Endothelial cell of umbilical vein (primary cell): ENCODE measurements at regions not wholly inside any gene's neighbourhood (a gene's known extent, or its start where the extent isn't known, plus 50 kb on each side); places are given as distances from the start of the nearest gene placed in this dataset.

ENCODE experiments used
- BruUV-seq: library from RNA; stranded (reverse); fragments of 400-500 nt; replicated peaks from 2 replicates; lab custom pipeline; 2021; lab: Mats Ljungman, UMichigan
- CTCF ChIA-PET: fragments of 300-600, 350-600 bp; sonication (Branson Sonifier 250); formaldehyde crosslinking; loops from one replicate; lab custom pipeline; 2021; ENCODE audit warnings: antibody characterized with exemption, inconsistent platforms; lab: Charles Lee
- POLR2A ChIA-PET: fragments of 300-600, 350-600 bp; sonication (Branson Sonifier 250); formaldehyde crosslinking; loops from one replicate; lab custom pipeline; 2021; ENCODE audit warnings: antibody characterized with exemption, inconsistent platforms; lab: Charles Lee
- DNase-seq: peaks from one replicate; pipeline ENCODE4 v3.0.0-alpha.2; 2011; ENCODE audit warnings: low read depth, low spot score
- FAIRE-seq: peaks from 2 replicates; lab custom pipeline; 2011; peaks lifted over from hg19 to GRCh38; lab: Jason Lieb, UNC
- H2AFZ ChIP-seq: 2 replicates; pipeline ENCODE4 v1.6.0; 2012; ENCODE audit warnings: low read depth, low read length, control low read depth, inconsistent platforms
- H3K27ac ChIP-seq: 2 replicates; pipeline ENCODE4 v1.5.1; 2011; ENCODE audit warnings: low read depth, mild to moderate bottlenecking, control low read depth, low read length, moderate library complexity; ENCODE audit not compliant: insufficient read depth
- H3K27me3 ChIP-seq, 2 experiments: 2 replicates each; pipeline versions ENCODE4 v1.6.0 to v1.6.1; 2011; ENCODE audit warnings: low read length in 2 of 2, mixed read lengths in 1 of 2; ENCODE audit not compliant: control insufficient read depth in 2 of 2, insufficient read depth in 2 of 2
- H3K36me3 ChIP-seq, 2 experiments: 2 replicates in 1 of 2; 3 replicates in 1 of 2; pipeline ENCODE4 v1.5.1; 2011; ENCODE audit warnings: low read length in 2 of 2, mild to moderate bottlenecking in 1 of 2, moderate library complexity in 1 of 2; ENCODE audit not compliant: control insufficient read depth in 2 of 2, insufficient read depth in 2 of 2; ENCODE audit errors: extremely low read depth in 1 of 2
- H3K4me1 ChIP-seq: 3 replicates; pipeline ENCODE4 v1.5.1; 2011; ENCODE audit warnings: mild to moderate bottlenecking, low read length; ENCODE audit not compliant: control insufficient read depth, insufficient read depth; ENCODE audit errors: extremely low read depth
- H3K4me2 ChIP-seq: 2 replicates; pipeline ENCODE4 v1.6.1; 2011; ENCODE audit warnings: low read length, control low read depth, mixed read lengths; ENCODE audit not compliant: insufficient read depth
- H3K4me3 ChIP-seq, 3 experiments: fragments of 200-600 bp in 1 of 3; sonication (generic), shearing (Covaris generic) in 1 of 3; replicated peaks in 1 of 3; 2 replicates each; pipeline ENCODE4 v1.5.1; 2011 to 2016; ENCODE audit warnings: control low read depth in 3 of 3, low read length in 3 of 3, mild to moderate bottlenecking in 2 of 3, inconsistent platforms in 1 of 3, low read depth in 1 of 3, moderate library complexity in 1 of 3; ENCODE audit not compliant: insufficient read depth in 1 of 3
- H3K79me2 ChIP-seq: 2 replicates; pipeline ENCODE4 v1.6.0; 2012; ENCODE audit warnings: low read length, inconsistent platforms; ENCODE audit not compliant: control insufficient read depth, insufficient read depth
- H3K9ac ChIP-seq: replicated peaks from 2 replicates; pipeline ENCODE3; 2011; ENCODE audit warnings: low read length, control low read depth; ENCODE audit not compliant: insufficient read depth; ENCODE audit errors: extremely low read depth
- H3K9me1 ChIP-seq: replicated peaks from 3 replicates; pipeline ENCODE4 v1.6.0; 2011; ENCODE audit warnings: mild to moderate bottlenecking, low read length; ENCODE audit not compliant: control insufficient read depth, insufficient read depth; ENCODE audit errors: extremely low read depth
- H3K9me3 ChIP-seq: replicated peaks from 2 replicates; pipeline ENCODE4 v1.5.1; 2012; ENCODE audit warnings: low read length, inconsistent platforms; ENCODE audit not compliant: control insufficient read depth, insufficient read depth
- H4K20me1 ChIP-seq: replicated peaks from 2 replicates; pipeline ENCODE3; 2011; ENCODE audit warnings: mild to moderate bottlenecking, low read length; ENCODE audit not compliant: control insufficient read depth, insufficient read depth; ENCODE audit errors: extremely low read depth
- CTCF ChIP-seq, 2 donors: IDR thresholded peaks; 1 replicate in 1 of 2; 2 replicates in 1 of 2; pipeline ENCODE4 v1.5.1; 2011; ENCODE audit warnings: low read length in 2 of 2, mild to moderate bottlenecking in 2 of 2, moderate library complexity in 2 of 2, control low read depth in 1 of 2, inconsistent platforms in 1 of 2, low read depth in 1 of 2; ENCODE audit not compliant: insufficient read depth in 1 of 2; ENCODE audit errors: extremely low read depth in 1 of 2
- EZH2 ChIP-seq: IDR thresholded peaks from 2 replicates; pipeline ENCODE4 v1.6.1; 2012; ENCODE audit warnings: borderline replicate concordance, low read depth, mild to moderate bottlenecking, moderate library complexity, low read length, inconsistent platforms; ENCODE audit not compliant: severe bottlenecking
- FOS ChIP-seq: IDR thresholded peaks from 2 replicates; pipeline ENCODE4 v1.6.1; 2011; ENCODE audit warnings: mild to moderate bottlenecking, low read length, moderate library complexity, borderline replicate concordance; ENCODE audit not compliant: insufficient read depth
- GATA2 ChIP-seq: IDR thresholded peaks from 2 replicates; pipeline ENCODE4 v1.7.0; 2011; ENCODE audit warnings: low read depth, mild to moderate bottlenecking, moderate library complexity, mixed read lengths, low read length; ENCODE audit not compliant: insufficient read length, insufficient read depth
- JUN ChIP-seq: IDR thresholded peaks from 2 replicates; pipeline ENCODE4 v1.6.1; 2011; ENCODE audit warnings: borderline replicate concordance, low read depth; ENCODE audit not compliant: insufficient read length, insufficient read depth
- MAX ChIP-seq: IDR thresholded peaks from 2 replicates; pipeline ENCODE4 v1.6.1; 2011; ENCODE audit not compliant: insufficient read depth, insufficient read length
- MYC ChIP-seq: IDR thresholded peaks from one replicate; pipeline ENCODE4 v1.6.1; 2011; ENCODE audit warnings: mild to moderate bottlenecking, low read depth, low read length
- POLR2A ChIP-seq: IDR thresholded peaks from 2 replicates; pipeline ENCODE4 v1.6.1; 2012; ENCODE audit warnings: low read depth, mild to moderate bottlenecking, control low read depth, low read length
- POLR2AphosphoS5 ChIP-seq: IDR thresholded peaks from 2 replicates; pipeline ENCODE4 v1.6.1; 2012; ENCODE audit warnings: low read depth, mild to moderate bottlenecking, control low read depth, low read length, moderate library complexity; ENCODE audit not compliant: insufficient read depth
- dilution Hi-C: fragments of 300-500 bp; cut with MboI; formaldehyde crosslinking; loops from one replicate; pipeline ENCODE4 v1.15.0; 2019; ENCODE audit warnings: low sequenced_read_pairs; ENCODE audit not compliant: extremely low pct_ligation_motif_present
- intact Hi-C: fragments of 100-400 bp; cut with micrococcal nuclease; formaldehyde crosslinking; loops from one replicate; pipeline ENCODE4 v1.10.0; 2022

GRCh38 chr3:18126772-18127171 is 298.4 kb downstream of the SATB1 start:
- H2AFZ ChIP-seq, result no peak overlapping the region
- H4K20me1 ChIP-seq, result no peaks in the 10 kb centered on the region
- BruUV-seq, result no TSS peak
- no peaks in the 10 kb centered on the region for H3K9me1 ChIP-seq
- dilution Hi-C loops, result no loop called here
- no peaks in the 10 kb centered on the region for H3K79me2 ChIP-seq
- no peak for TF ChIP-seq GATA2
- TF ChIP-seq JUN, result no peak
- no peak for TF ChIP-seq POLR2AphosphoS5
- no peak for TF ChIP-seq CTCF (IDR thresholded peaks at IDR 0.05; ENCODE audit: extremely low read depth in 1 of 2, insufficient read depth in 1 of 2, low read depth in 1 of 2, low read length in 2 of 2)
- TF ChIP-seq EZH2, result no peak
- no peak for TF ChIP-seq MYC
- TF ChIP-seq MAX, result no peak
- TF ChIP-seq POLR2A, result no peak
- no peak for TF ChIP-seq FOS
- H3K4me2 ChIP-seq, result no peak overlapping the region
- no peak overlapping the region for H3K4me3 ChIP-seq
- H3K27me3 ChIP-seq, result no peaks in the 10 kb centered on the region
- H3K27ac ChIP-seq, result no peak overlapping the region
- CTCF ChIA-PET, result no interaction called here
- intact Hi-C loops, result no loop called here
- POLR2A ChIA-PET, result no interaction called here
- H3K4me1 ChIP-seq, result no peaks in the 10 kb centered on the region
- no peaks in the 10 kb centered on the region for H3K9me3 ChIP-seq
- FAIRE-seq, result no peak
- no peak overlapping the region for H3K9ac ChIP-seq
- DNase-seq, result no peak
- no peaks in the 10 kb centered on the region for H3K36me3 ChIP-seq
